ENCODE measurements at regions not wholly inside any gene's neighbourhood (a gene's known extent, or its start where the extent isn't known, plus 50 kb on each side); places are given as distances from the start of the nearest gene placed in this dataset.

DNA sequence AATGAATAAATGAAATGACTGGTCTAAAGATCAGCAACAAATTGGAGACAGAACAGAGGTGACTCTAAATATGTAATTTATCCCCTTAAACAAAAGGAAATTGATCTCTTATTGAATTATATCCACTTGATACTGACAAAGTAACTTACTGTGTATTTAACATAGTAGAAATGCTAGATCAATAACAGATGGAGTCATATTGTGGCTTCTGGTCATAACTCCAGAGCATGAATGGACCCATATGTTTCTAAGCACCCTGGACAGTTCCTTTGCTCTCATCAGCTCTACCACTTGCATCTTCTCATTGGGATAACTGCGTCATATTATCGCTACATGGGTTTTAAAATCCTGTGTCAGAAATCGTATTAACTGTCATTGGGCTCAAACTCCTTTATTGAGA lies 222.3 kb downstream of the ETS1 start:
- DNase-seq (ENCODE audit: low read depth), result peak; percentile 61

DNA sequence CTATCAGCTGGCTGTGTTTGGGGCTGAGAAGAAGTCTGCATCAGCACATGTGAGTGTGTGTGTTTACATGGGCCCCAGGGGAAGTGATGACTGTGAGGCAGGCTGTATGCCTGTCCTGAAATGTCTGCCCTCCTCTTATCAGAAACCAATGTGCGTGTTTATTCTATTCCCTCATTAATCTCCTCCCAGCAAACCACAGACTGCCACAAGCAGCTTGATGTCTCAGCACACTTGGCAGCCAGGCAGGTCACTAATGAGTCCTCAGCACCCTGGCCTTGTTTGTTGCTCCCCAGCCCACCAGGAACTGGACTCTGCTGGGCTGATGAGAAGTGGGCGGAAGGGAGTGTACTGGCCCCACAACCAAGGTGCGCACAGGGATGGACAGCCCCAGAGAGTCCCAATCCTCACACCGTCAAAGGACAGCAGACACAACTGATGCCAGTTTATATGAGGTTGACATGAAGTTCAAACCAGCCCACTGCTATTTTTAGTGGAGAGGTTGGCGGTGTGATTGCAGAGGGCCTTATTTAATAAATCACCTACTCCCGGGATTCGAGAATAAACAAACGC lies 225.8 kb downstream of the ETS1 start:
- DNase-seq (ENCODE audit: low read depth), result peak; percentile 99

DNA sequence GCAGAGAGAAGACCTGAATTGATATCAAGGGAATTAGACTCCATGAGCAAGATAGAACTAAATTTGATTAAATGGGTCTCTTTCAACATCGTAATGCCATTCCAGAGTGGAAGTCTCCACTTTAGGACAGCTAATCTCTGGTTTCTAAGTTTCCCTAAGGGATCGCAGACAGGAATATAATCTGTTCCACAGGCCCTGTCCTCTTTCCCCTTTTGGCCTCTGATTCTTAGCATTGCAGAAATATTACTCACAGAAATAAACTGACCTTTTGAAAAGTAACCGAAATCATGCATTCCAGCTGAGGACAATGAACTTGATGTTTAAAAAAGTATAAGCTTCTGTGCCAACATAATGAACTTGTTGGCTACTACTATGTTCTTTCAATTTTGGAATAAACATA lies 227.8 kb downstream of the ETS1 start:
- DNase-seq (ENCODE audit: low read depth), result peak; percentile 89

DNA sequence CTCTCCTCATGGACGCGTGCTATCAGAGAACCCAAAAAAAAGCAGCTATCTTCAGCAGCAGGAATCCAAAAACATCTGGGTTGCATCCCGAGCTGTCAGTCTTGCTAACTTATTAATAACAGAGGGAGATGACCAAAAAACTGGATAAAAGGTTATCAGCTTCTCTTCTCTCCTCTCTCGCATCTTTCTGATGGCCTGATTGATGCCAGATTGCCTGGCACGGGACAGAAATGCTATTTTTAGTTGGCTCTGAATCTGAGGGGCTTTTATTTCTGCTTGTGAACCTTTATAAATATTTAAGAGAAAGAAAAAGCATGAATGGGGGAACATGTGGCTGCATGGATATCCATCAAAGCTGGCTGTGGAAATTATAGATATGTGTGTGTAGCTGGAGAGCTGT lies 230.3 kb downstream of the ETS1 start:
- no peak for DNase-seq (ENCODE audit: low read depth)

DNA sequence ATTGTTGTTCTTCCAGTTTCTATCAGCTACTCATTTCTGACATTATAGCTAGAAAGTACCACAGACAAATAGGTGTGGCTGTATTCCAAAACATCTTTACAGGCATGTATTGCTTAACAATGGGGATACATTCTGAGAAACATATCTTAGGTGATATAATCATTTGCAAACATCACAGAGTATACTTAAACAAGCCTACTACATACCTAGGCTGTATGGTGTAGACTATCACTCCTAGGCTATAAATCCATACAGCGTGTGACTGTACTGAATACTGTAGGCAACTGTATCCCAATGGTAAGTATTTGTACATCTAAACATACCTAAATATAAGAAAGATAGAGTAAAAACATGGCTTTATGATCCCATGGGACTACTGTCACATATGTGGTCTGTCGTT lies 231.8 kb downstream of the ETS1 start:
- DNase-seq (ENCODE audit: low read depth), result no peak

DNA sequence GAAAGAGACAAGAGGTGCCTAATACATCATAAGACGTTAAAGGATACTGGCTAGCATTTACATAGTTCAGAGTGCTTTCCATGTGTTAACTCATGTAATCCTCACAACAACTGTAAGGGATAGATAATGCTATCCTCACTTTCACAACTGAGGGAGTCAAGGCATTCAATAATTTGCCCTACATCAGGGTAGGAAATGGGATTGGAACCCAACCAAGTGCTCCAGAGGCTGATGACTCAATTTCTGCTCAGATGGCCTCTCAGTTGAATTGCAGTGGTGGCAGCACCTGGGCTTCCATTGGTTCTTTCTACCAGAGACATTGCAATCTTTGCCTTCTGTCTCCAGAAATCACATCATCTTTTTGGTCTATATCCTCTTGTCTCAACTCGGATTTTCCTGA lies 232.9 kb downstream of the ETS1 start:
- DNase-seq (ENCODE audit: low read depth), result peak; percentile 80

DNA sequence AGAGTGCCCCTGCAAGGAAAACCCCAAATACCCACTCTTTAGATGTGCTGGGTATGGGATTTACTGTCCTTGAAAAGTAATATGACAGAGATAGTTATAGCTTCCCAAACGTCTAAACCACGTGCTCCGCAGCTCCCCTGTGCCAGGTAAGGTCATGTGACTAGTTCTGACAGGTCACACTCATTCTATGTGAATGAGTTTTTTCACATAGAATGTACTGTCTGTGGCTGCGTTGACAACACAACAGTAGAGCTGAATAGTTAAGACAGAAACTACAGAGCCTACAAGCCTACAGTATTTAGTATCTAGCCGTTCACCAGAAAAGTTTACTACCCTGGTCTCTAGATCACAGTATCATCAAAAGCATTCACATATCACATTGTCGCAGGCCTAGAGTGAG lies 236.2 kb downstream of the ETS1 start:
- DNase-seq (ENCODE audit: low read depth), result no peak

DNA sequence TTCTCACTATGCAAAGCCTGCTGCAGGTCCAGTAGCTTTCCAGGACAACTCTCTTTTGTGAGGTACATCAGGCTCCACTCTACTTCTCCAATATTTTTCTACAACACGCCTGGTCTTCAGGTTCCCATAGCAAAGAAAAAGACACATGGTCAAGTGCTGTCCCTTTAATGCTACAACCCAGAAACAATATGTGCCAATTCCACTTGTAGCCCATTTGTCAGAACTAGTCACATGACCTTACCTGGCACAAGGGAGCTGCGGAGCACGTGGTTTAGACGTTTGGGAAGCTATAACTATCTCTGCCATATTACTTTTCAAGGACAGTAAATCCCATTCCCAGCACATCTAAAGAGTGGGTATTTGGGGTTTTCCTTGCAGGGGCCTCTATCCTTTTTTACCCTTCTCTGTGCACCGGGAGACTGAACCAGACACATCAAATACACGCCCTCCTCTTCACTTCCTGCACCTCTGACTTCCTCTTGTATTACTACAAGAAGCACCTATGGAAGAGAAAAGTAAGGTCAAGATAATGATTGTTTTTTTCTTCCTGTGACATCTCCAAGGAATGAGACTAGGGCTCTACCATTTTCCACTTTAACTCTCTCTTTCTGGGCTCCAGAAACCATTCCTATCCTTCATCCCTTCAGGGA lies 237.6 kb downstream of the ETS1 start:
- DNase-seq (ENCODE audit: low read depth), result no peak

DNA sequence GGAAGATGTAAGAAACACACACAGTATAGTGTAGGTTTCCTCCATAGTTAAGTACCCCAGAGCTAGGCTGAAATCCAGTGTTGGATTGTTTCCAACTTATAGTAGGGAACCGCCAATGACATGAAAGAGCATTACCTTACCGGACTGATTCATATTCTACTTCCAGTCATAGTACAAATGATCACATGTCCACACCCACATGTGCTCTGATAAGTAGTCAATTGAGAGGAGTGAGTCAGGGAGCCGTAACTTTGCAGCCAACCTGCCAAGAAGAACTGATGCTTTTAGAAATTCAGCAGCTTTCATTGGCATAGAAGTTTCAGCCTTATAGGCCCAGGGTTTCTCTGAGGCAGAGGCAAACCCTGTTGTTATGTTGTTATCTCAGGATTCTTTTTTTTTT lies 240.6 kb downstream of the ETS1 start:
- no peak for DNase-seq (ENCODE audit: low read depth)

DNA sequence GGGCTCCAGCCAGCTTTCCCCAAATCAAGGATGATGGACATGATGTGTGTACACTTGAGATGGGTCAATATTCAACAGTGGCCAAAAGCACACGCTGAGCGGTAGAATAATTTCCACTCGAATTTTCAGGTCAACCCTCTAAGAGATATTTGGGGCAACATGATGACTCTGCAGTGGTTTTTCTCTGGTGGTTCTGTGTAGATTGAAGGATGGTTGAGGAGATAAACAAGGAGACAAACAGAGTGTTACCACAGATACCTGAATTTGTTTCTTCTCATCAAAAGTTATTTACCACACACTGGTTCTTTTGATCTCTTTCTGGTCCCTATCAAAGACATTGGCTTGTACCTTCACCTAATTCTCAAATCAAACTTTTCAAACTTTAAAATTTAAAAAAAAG lies 242.0 kb downstream of the ETS1 start:
- no peak for DNase-seq (ENCODE audit: low read depth)

DNA sequence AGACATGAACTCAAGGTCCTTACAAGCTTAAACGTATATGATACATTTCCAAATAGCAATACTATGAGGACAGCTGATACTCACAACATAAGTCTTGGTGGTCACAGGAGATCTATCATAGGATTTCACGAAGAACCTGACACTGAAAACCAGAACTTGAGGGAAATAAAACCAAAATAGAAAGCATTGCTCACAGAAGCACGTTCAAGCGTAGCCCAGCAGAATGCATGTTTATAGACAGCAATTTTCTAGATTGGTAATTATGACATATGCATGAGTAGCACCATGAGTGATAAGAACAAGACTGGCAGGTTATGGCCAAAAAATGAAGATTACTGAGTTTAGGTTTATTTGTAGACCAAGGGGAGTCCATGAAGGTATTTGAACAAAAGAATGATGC lies 243.5 kb downstream of the ETS1 start:
- no peak for DNase-seq (ENCODE audit: low read depth)

DNA sequence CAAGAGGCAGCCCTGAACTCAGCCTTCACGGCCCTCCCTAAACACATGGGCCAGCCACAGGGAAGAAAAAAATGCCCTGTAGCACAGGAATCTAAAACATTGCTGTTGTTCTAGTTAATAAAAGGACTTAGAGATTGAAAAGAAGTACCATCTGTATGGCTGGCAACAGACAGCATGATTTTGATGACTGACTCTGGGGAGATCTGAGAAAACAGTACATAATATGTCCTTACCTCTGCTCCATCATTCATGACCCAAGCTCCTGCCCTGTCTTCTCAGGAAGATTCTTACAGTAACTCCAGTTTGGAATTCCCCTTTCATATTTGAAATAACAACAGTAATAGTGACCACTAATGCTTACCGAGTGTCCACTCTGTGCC lies 244.2 kb downstream of the ETS1 start:
- DNase-seq (ENCODE audit: low read depth), result no peak

DNA sequence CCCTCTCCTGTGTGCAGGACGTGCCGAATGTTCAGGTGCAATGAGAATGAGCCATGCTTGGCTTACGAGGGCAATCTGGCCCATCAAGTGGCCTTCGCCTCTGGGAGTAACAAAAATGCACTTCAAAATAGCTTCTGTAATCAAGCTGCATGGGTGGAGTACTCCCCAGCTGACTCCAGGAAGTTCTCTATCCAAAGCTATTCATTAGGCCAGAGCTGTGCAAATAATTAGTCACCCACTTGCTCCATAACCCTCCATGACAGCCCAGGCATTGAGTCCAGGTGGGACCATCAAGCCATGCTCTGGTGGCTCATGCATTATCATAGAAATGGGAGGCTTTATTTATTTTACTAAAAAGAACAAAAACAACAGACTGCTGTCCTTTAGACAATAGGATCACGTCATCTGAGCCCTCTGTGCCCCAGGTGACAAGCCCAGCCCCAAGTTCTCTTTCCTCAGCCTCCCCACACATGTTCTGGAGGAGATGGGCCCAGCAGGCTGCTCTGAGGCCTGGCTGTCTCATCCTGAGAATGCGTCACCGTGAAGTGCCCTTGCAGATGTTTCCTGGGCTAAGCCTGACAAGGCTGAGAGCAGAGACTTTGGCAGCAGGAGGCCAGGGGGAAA lies 244.7 kb downstream of the ETS1 start:
- peak; percentile 65 for DNase-seq (ENCODE audit: low read depth)

DNA sequence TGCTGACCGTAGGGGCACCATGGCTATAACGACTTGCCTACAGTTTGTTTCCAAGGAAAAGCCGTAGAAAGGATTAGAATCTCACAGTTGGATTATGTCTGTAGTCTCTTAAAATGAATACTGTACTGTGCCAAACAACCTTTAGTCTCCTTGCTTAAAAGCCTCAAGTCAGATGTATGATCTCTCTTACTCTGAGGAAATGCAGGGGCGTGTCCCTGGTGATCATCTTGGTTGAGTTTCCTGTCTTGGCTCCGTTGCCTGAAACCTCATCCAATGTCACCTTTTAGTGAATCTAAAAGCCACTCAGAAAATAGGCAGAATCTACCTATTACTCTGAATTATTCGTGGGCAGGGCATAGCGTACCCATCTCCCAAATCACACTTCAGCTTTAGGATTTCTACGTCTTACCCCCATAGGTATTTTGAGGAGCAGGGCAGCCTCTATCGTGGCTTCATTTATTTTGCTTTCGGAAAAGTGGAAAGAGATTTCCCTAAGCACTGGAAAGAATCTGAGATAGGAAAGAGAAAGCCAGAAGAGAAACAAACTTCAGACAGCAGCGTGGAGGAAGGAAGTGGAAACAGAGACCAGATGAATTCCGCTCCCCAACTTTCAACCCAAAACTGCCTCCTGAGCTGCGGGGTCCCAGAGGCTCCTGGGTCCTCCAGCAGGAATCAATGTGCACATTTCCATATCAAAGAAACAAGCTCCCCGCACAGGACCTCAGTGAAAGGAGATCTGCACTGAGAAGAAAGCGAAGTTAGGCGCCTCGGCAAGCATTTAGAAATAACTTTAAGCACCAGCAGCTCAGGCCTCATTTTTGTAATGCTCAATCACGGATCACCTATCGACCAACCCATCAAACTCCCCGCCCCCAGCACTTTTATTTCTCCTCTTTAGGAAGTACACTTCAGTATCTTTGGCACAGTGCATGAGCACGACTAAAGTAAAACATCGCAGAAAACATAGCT lies 245.8 kb downstream of the ETS1 start:
- DNase-seq (ENCODE audit: low read depth), result no peak

DNA sequence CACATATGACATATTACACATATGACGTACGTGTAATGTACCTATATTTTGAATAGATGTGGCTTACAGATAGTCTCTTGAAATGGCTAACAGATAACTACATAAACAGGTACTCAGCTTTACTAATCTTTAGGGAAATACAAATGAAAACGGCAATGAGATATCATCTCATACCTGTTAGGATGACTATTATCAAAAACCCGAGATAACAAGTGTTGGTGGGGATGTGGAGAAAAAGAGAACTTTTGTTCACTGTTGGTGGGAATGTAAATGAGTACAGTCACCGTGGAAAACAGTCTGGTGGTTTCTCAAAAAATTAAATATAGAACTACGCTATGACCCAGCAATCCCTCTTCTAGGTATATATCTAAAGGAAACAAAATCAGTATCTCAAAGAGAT lies 247.6 kb downstream of the ETS1 start:
- DNase-seq (ENCODE audit: low read depth), result no peak

DNA sequence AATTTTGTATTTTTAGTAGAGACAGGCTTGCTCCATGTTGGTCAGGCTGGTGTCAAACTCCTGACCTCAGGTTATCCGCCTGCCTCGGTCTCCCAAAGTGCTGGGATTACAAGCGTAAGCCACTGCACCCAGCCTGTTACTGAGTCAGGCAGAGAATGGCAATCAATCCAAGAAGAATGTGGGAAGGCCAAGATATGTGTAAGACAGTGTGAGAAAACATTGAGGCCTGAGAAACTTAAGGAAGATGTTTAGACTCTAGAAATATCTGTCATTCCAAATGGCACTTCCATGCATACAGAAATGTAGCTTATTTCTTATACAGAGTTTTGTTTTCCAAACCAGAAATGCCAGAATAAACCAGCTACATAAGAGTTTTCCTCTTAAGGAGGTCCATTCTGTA lies 248.5 kb downstream of the ETS1 start:
- no peak for DNase-seq (ENCODE audit: low read depth)

DNA sequence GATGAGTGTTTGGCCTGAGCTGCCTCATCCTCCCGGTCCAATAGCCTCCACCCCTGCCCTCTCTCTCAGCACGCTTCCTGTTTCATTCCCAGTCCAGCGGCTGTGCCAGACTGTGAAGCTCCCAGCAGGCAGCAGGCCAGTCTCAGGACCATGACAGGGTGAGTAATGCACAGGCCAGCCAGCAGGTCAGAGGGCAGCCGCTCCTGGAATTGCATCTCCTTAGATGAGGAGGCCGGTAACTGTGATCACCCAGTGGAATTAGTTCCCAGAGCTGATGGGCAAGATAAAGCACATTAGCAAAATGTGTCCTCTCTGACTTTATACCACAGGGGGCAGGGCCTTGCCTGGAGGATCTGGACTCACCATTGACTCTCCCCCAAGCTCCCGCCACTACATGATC lies 251.2 kb downstream of the ETS1 start:
- peak; percentile 100 for DNase-seq (ENCODE audit: low read depth)

DNA sequence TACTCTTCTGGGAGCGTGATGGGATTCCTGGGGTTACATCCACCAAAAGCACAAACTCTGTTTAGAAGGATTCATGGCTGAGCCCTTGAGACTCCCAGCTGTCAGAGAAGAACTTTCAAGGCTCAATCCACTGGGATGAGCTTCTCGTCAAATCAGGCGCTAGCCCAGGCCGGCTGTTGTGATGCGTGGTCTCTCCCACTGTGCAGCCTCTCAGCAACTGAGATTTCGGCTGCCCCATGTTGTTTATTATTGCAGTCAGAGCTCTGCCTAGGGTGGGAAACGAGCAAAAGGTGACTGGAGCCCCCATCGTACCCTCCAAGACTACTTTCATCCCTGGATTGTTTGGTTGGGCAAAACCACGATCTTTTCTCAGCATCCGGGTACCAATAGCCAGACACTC lies 251.6 kb downstream of the ETS1 start:
- DNase-seq (ENCODE audit: low read depth), result no peak

DNA sequence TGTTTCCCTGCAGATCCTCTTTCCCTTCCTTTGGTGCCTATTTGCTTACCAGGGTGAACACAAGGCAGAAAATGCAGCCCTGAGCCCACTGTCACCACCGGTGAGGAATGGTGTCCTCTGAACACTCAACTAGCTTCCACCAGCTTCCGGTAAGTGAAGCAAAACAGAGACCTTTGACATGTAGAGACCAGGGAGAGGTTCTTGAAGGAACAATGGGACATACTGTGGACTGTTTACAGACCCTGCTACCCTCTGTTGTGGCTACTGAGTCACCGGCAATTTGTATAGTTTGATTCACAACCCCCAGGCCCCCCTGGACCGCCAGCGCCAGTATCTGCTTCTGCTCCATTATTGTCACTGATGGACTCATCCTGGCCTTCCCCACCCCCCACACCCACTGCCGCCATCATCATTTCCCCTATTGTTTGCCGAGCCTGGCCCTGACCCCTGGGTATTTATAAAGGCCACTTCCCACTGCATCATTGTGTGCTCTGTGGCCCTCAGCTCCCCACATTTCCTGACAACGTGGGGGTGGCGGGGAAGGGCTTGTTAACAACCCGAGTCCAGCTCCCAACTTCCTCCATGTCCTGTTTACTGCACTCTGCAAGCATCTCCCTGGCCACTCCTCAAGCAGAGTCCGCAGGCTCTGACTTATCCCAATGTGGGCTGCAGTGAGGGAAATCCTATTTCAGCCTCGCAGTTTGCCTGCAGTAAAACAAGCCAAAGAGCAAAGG lies 252.9 kb downstream of the ETS1 start:
- DNase-seq (ENCODE audit: low read depth), result peak; percentile 93

DNA sequence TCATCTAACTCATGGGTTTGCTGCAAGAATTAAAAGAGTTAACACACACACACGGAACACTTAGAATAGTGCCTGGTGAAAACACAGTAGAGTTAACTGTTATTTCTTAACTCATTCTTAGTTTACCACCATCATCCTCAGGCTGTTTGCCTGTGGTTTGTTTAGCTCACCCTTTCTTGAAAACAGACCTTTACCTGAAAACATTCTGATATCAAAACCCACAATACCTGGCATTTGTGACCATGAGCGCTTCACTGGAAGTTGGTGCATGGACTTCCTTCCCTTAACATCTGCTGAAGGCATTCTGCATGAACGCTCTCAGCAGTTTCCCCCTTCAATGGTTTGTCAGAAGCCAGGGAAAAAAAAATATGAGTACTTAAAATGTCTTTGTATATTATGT lies 256.0 kb downstream of the ETS1 start:
- DNase-seq (ENCODE audit: low read depth), result no peak

DNA sequence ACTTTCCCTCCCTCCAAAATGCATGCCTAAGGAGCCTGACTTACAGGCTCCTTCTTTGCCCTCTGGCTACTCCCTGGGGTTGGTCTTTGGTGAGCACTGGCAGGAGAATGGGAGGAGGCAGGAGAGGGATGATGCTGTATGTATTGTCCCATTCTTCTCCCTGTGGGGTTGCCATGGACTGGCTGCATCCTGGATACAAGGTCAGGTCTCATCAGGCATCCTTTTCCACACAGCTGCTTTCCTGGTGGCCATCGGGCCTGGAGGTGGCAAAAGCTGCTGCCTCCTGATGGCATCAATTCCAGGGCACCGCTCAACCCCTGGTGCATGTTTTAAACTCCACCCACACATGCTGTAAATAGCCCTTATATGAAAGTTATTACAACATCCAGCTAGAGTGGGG lies 257.2 kb downstream of the ETS1 start:
- peak; percentile 58 for DNase-seq (ENCODE audit: low read depth)
